HL-60/S4 treated with retinoic acid at 250 ng/mL for 4 days and 3 days (cell line): ENCODE measurements at regions not wholly inside any gene's neighbourhood (a gene's known extent, or its start where the extent isn't known, plus 50 kb on each side); places are given as distances from the start of the nearest gene placed in this dataset.

Experiments
- in situ Hi-C: fragments of 300-500 bp; cut with MboI; formaldehyde crosslinking; loops from 2 replicates; pipeline ENCODE4 v1.7.0; 2022; ENCODE audit warnings: low sequenced_read_pairs

DNA sequence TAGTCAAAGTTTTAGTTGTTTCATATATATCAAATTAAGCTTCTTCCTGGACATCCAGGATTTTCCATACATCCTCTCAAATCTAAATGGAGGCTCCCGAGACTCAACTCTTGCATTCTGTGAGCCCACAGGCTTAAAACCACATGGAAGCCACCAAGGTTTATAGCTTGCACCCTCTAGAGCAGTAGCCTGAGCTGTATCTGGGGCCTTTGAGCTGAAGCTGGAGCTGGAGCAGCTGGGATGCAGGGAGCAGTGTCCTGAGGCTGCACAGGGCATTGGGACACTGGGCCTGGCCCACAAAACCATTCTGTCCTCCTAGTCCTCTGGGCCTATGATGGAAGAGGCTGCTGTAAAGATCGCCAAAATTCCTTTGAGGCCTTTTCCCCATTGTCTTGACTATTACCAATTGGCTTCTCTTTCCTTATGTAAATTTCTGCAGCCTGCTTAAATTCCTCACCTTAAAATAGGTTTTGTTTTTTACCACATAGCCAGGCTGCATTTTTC lies 151.0 kb downstream of the COX7C start:
- in situ Hi-C loops: no loop called here

DNA sequence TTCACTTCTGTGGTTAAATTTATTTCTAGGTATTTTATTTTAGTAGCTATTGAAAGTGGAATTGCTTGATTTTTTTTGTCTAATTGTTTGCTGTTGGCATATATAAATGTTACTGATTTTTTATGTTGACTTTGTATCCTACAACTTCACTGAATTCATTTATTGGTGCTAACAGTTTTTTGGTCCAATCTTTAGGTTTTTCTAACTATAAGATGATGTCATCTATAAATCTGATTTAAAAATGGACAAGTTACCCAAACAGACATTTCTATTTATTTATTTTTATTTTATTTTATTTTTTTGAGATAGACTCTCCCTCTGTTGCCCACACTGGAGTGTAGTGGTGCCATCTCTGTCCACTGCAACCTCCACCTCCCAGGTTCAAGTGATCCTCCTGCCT lies 162.3 kb downstream of the COX7C start:
- in situ Hi-C loops: no loop called here

- in situ Hi-C loops: no loop called here
Measured at GRCh38 chr5:86786955-86787354, 169.2 kb downstream of the COX7C start.

DNA sequence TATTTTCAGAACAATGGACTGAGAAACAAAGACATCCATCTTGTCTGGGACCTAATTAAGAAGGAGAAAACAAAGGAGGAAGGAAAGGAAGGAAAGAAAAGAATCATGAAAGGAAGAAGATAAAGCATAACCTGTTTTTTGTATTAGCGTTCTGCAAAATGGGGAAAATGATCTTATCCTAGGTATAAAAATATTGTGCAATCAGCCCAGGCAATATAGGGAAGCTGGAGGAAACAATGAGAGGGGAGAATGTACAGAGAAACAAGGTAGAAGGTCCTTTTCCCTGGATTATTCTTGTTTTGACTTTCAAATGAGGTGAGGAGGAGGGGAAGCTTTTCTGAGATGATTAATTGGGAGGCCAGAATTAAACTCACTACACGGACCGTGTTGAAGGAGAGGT lies 177.9 kb downstream of the COX7C start:
- in situ Hi-C loops: no loop called here

DNA sequence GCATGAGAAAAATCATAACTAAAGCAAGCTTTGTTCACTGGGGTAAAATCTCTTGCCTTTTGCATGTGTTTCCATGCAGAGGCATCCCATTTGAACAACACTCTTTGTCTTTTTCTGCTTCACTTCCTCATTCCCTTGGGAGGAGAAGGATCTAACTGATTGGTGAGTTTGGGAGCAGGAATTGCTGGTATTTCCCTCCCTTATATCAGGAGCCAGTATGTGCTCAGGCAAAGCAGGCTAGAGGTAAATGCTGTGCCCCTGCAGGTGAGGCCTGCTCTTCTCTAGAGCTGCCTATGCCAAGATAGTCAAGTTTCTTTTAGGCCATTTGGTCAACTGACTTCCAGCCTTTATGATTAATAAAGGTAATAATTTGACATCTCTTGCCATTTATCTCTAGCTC lies 179.9 kb downstream of the COX7C start:
- in situ Hi-C loops: no loop called here

GRCh38 chr5:86806206-86806605 lies 188.5 kb downstream of the COX7C start:
- in situ Hi-C loops: no loop called here

DNA sequence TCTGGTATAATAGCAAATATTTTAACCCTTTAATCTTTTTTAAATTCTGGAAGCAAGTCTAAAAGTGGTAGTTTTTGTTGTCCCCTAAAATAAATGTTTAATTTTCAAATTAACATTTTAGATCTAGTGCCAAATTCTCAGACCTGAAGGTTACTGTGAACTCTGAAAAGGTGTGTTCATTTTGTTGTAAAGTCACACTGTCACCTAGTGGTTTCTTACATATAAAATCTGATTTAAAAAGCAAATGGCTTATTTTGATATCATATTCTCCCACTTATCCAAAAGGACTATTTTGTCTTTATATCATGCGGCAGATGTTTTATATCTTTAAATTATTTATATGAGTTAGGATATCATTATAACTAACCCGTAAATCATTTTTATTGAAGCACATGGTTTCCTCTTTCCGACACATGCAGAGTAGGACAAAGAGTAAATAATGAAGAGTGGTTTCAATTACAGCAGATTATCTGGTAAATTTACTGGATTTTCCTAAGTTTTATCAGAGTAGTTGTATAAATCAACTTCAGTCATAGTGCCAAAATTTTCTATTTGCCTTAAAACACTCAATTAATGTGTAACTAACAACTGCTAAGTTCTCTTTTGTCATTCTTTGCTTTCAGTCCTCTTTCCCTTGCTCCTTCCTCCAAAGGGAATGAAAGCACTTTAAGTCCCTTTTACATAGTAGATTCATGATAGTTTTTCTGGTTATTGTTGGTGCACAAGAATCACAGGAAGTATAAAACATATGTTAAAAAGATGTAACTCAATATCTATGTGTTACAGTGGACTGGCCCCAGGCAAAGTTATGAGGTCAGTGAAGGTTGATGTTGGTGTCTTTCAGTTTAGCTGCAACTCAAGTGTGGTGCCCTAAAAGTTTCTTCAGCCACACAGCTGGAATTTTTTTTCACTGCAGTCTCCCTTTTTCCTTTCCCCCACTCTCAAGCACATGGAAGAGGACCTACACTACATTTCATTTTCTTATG lies 189.6 kb downstream of the COX7C start:
- in situ Hi-C loops: no loop called here

- in situ Hi-C loops: no loop called here
Measured at GRCh38 chr5:86814315-86814714, 196.6 kb downstream of the COX7C start.

GRCh38 chr5:86814907-86815306 lies 197.2 kb downstream of the COX7C start:
- in situ Hi-C loops: no loop called here

GRCh38 chr5:86824637-86825036 lies 206.9 kb downstream of the COX7C start:
- in situ Hi-C loops: no loop called here

- in situ Hi-C loops: no loop called here
Measured at GRCh38 chr5:86831128-86831527, 213.4 kb downstream of the COX7C start.

DNA sequence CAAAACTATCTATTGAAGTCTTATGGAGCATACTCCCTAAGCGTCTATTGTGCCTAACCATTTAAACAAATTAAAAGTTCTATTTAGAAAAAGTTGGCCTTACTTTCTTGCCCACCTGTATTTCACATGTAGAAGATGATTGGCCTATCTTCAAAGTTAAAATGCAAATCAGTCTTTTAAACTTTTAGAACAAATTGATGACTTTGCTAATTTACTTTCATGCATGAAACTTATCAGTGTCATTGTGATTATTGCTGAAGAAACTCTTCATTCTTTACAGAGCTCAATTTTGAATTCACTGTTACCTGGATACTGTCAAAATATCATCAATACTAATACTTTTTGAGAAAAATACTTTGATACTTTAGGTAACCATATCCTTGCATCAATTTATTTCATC lies 216.1 kb downstream of the COX7C start:
- in situ Hi-C loops: no loop called here

DNA sequence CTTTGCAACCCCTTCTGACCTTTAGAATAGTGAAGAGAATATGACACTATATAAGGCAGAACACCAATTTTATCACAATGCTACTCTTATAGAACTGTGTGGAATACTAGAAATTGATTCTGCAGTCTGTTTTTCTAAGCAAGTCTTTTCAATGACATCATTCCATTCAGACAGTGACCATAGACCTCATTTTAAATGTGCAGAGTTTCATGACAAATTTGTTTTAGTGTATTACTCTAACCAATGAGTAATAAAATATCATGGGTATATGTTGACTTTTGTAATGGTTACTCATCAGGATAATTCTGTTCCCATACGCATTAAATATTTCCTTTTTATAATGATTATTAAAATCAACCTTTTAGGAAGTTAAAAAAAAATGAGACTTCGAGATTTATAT lies 219.9 kb downstream of the COX7C start:
- in situ Hi-C loops: no loop called here

DNA sequence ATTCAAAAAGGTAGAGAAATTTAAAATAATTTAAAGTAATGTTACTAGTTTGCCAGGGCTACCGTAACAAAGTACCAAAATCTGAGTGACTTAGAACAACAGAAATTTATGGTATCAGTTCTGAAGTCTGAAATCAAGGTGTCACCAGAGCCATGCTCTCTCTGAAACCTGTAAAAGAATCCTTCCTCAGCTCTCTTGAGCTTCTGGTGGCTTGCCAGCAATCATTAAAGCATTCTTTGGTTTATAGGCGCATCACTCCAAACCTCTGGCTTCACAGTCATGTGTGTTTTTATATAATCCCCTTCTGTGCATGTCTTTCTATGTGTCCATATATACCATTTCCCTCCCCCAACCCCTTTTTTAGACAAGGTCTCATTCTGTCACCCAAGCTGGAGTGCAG lies 220.3 kb downstream of the COX7C start:
- in situ Hi-C loops: no loop called here

- in situ Hi-C loops: no loop called here
Measured at GRCh38 chr5:86841000-86841644, 223.4 kb downstream of the COX7C start.

DNA sequence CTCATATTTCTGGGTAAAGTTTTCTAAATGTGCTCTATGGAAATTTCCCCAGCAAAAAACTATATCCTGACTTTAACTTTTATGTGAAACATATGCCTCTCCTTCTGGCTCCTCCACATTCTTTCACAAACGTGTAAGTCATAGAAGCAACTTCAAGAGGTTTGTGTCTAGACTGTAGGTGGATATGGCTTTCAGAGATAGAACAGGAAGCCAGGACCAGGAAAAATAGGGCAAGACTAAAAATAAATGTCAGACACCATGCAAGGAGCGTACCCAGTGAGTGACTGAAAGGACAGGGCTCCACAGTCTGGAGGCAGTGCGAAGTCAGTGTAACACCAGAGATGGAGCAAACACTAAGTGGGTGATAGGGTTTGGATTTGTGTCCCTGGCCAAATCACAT lies 240.7 kb downstream of the COX7C start:
- in situ Hi-C loops: no loop called here

DNA sequence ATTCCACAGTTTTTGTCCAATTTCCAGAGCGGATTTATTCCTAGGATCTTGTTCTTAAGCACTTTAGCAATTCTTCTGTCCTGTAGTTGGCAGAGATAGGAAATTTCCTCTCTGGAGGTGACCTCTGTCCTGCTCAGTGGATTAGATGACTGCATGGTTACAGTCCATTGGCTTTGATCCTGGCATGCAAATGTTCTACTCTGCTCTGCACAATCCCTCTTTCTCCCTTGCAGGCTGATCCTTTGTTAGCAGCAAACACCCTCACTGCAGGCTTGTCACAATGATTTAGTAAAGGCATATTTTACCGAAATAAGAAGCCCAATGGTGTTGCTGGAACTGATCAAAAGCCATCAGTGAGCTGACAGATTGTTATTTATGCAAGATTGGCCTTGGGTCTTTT lies 243.8 kb downstream of the COX7C start:
- in situ Hi-C loops: no loop called here

- in situ Hi-C loops: no loop called here
Measured at GRCh38 chr5:86862093-86862492, 244.4 kb downstream of the COX7C start.

GRCh38 chr5:86864051-86864450 lies 246.3 kb downstream of the COX7C start:
- in situ Hi-C loops: no loop called here

- in situ Hi-C loops: no loop called here
Measured at GRCh38 chr5:86865256-86865785, 247.6 kb downstream of the COX7C start.

DNA sequence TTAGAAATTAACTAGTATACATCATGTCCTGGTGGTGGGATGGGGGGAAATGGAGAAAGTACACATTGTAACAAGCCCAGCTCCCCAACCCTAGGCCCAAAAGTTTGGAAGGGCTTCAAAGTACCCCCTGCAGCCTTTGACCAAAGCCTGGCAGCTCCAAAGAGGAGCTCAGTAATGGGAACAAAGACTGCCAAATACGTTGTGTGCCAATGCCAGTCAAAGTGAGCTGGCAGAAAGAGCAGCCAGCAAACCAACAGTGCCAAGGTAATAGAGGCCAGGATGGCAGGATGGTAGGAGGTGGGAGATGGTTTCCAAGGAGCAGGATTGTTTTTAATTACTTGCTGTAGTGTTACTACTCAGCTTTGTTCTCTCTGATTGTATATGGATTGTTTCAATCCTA lies 248.3 kb downstream of the COX7C start:
- in situ Hi-C loops: no loop called here

GRCh38 chr5:86869268-86869667 lies 251.5 kb downstream of the COX7C start:
- in situ Hi-C loops: no loop called here
